DMS114 treated with DMSO at 0.1 percent for 48 hours (cell line): ENCODE measurements at regions not wholly inside any gene's neighbourhood (a gene's known extent, or its start where the extent isn't known, plus 50 kb on each side); places are given as distances from the start of the nearest gene placed in this dataset.
"Not testable (repeated sequence)": the region's sequence is repeated elsewhere in the genome, so short reads cannot be mapped to it uniquely, and the experiment has no call there.

Source experiments
- DNase-seq: peaks from one replicate; lab custom pipeline; 2025; ENCODE audit not compliant: unreplicated experiment; lab: John Stamatoyannopoulos, UW

DNA sequence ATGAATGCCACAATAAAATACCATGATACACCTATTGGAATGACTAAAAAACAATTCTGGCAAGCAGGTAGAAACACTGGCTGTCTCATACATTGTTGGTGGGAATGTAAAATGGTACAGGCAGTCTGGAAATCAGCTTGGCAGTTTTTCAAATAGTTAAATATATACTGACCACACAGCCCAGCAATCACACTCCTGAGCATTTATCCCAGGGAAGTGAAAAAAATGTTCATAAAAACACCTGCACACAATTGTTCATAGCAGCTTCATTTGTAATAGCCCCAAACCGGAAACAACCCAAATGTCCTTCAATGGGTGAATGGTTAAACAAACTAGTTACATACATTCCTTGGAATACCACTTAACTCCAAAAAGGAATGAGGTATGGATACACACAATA lies 137.2 kb downstream of the TFCP2L1 start:
- DNase-seq, result no peak

DNA sequence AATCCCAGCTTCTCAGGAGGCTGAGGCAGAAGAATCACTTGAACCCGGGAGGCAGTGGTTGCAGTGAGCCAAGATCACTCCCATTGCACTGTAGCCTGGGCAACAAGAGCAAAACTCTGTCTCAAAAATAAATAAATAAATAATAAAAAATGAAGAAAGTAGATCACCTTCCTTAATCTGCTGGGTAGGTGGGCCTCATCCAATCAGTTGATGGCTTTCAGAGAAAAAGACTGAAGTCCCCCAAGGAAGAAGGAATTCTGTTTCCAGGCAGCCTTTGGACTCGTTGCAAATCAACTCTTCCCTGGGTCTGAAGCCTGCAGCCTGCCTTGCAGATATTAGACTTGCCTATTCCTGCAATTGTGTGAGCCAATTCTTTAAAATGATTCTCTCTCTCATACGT lies 136.5 kb downstream of the TFCP2L1 start:
- no peak for DNase-seq

DNA sequence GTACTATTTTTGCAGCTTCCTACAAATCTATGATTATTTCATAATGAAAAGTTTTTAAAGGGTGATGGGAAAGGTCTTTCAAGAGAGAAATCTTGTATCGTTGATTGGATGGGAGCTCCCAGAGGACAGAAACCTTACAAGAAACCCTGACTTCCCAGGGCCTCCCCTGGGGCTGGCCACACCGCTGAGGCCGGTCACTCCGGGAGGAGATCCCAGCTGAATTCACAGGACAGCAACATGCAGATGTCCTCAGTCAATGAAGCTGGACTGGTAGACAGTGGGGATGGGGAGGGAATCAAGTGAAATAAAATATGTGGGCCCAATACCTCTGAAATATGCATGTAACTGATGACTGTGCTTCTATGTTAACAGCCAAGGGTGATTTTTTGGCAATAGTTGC lies 135.6 kb downstream of the TFCP2L1 start:
- DNase-seq, result no peak

DNA sequence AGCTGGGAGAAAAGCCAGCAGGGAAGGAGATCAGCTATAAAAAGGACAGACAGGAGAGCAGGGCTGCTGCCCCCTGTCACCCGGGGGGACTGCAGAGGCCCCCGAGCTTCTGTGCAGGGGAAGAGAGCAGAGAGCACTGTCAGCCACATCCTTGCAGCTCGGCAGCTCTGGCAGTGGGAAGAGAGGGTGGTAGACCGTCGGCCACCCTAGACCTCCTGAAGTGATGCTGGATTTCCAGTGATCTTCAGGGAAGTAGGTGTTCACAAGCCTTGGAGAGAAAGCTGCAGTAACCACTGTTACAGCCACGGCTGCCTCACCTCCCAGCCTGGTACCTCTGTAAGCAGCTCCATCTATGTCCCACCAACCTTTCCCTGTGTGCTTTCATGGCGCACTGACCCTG lies 134.9 kb downstream of the TFCP2L1 start:
- DNase-seq, result no peak

DNA sequence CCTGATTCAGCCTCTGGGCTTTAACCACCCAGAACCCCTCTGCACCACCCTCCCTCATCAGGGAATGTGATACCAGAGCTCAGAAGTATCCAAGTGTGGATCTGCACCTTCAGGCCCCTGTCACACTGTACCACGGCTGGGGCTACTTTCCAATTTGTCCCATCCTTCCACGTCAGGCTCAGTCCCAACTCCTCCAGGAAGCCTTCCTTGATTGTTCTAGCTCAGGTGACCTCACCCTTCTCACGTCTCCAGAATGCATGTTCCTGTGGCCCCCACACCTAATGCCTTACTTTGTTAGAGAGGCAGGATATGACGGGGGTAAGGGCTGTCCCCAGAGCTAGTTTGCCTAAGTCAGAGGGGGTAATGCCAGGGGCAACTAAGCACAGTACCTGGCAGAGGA lies 134.3 kb downstream of the TFCP2L1 start:
- DNase-seq, result no peak

DNA sequence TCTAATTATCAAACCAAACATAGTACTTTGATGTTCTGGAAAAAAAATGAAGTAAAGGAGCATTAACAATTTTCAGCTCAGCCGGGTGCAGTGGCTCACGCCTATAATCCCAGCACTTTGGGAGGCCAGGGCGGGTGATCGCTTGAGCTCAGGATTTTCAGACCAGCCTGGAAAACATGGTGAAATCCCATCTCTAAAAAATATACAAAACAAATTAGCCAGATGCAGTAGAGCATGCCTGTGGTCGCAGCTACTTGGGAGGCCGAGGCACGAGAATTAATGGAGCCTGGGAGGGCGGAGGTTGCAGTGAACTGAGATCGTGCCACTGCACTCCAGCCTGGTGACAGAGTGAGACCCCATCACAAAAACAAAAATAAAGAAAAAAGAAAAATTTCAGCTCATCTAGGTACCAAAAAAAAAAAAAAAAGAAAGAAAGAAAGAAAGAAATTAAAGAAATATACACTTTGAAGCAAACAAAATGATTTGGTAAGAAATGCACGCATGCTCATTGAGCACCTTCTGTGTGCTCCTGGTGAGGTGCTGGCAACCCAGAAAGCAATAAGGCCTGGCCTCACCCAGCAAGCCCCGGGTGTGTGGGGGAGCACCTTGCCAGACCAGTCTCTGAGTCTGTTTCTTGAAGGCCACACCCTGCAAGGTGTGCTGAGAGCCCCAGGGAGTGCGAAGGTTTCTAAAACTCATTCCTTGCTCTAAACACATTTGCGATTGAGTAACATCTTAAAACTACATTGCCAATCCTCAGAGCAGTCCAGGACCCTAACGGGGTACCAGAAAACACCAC lies 133.5 kb downstream of the TFCP2L1 start:
- no peak for DNase-seq

DNA sequence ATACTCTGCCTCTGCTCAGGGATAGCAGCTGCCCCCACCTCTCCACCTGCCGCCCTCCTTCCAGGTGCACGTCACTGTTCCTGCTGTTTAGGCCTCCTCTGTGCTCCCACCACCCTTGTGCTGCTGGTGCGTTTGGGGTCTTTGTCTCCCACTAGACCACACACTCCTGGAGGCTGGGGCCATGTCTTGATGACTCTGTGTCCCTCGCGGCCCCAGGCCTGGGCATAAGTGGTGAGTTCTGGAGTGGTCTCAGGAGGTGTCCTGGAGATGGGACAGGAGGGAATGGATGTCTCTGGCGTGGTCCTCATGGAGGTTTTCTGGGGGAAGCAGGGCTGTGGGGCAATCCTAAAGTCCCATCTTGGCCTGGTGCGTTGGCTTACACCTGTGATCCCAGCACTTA lies 132.1 kb downstream of the TFCP2L1 start:
- no peak for DNase-seq

DNA sequence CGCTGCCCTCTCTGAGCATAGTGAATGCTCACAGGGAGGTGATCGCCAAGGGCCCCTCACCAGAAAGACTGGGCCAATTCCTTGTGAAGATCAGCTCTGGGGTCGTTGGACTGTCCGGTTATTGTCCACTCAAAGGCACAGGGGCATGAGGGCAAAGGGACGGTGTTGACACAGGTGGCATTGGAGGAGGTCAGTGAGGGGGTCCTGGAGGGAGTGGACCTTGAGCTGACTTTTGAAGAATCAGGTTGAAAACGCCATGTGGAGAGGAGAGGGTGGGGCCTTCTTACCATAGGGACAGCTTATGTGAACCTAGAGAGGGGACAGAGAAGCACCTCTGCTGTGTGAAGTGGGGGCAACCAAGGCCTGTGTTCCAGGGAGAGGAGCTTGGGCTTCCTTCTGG lies 131.5 kb downstream of the TFCP2L1 start:
- DNase-seq, result no peak

DNA sequence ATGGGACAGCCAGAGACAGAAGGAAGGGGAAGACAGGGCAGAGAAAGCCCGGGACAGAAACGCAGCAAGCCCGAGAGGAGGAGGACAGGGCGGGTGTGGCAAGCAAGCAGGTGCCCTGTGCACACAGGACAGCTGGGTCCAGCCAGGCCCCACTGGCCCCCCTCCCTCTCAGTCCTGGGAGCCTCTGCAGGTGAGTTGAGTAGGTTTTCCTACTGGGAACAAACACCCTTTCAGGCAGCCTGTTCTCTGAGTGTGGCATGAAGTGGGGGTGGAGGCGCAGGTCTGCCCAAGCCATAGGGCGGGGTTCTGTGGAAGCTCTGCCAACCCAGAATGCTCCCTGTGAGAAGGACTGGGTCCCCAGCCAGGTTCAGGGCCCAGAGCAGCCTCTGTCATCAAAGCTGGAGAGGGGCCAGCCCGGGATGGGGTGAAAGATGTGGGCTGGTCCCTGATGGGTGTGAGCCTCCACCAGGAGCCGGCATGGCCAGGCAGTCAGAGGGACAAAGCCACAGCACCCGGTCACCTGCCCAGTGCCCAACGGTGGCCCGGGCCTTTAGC lies 129.4 kb downstream of the TFCP2L1 start:
- DNase-seq, result no peak

DNA sequence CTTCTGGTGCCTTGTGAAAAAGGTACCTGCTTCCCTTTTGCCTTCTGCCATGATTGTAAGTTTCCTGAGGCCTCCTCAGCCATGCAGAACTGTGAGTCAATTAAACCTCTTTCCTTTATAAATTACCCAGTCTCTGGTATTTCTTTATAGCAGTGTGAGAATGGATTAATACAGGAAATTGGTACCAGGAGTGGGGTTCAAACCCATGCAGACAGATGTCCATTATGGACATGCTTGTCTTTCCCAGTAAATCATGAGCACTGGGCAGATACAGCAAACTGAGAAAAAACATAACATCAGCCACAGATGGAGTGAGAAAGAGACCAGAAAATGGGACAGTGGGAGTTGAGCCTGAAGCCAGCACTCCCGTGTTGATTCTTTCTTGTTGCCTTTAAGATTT lies 127.5 kb downstream of the TFCP2L1 start:
- not testable (repeated sequence) for DNase-seq

DNA sequence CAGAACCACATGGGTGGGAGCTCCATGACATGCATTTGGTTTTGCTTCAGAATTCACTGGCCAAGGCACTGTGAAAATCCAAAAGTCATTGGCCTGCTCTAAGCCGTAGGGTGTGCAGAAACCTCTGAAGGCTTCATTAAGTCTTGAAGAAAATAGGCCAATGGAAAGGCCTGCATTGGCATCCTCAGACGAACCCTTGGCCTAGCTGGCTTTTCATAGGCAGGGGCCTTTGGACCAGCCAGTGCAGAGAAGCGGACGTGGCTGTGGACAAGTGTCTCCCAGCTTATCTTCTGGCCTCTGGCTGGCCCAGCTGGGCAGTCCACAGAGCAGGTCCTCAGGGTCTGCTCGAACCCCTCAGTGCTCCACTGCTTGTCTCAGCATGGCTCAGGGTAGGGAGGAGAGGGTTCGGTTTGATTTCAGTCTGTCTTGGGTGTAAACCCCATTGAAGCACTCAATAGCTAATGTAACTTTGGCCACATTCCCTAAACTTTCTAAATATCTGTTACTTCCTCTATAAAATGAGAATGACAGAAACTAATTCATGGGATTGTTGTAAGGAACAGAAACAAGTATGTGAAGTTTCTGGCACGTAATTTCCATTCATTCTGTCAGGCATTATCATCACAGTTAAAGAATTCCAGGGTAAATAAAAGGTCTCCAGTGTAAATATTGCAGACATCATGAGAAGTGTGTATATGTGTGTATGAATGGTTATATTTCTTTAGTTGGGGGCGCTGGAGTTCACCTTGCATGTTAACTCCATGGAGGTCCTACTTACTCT lies 125.5 kb downstream of the TFCP2L1 start:
- no peak for DNase-seq

DNA sequence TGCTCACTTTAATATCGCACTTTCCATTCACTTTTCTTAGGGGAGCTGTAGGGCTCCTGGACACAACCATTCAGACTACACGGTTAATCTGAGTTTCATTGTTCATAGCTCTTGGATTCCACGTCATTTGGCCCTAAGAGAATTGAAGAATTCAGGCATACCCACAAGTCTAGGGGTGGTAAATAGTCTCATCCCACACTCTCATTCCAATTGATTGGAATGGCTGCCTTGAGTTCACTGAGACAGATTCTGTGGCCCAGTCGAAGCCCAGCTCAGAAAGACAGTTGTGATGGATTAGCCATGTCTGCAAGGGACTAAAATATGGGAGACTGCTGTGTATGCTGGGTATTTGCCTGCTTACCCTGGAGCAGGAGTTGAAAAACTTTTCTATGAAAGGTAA lies 124.6 kb downstream of the TFCP2L1 start:
- DNase-seq, result no peak

DNA sequence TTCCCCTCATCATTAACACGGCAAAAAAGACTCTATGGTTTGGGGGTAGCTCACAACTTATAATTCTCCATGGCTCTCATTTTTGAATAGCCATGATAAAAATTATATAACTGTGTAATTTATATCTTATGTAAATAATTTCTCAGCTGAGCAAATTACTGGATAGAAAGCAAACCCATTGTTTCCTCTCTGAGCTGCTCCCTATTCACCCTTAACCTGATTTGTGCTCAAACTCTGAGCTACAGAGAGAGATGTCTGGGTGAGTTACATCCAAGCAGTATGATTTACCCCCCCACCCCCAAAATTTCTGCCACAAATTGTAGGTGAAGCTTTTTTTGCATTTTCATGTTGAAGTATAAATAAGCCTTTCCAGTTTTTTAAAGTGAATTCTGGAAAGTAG lies 123.7 kb downstream of the TFCP2L1 start:
- no peak for DNase-seq

DNA sequence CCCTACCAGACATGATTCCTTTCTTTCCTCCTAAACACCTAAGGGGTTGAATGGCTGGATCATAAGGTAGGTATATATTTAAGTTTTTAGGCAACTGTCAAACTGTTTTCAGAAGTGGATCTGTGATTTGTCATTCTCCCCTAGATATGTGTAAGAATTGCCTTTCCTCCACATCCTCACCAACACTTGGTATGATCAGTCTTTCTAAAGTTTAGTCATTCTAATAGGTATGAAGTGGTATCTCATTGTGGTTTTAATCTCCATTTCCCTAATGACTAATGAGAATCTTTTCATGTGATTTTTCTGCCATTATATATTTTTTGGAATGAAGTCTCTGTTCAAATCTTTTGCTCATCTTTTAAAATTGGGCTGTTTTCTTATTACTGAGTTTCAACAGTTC lies 122.1 kb downstream of the TFCP2L1 start:
- no peak for DNase-seq

DNA sequence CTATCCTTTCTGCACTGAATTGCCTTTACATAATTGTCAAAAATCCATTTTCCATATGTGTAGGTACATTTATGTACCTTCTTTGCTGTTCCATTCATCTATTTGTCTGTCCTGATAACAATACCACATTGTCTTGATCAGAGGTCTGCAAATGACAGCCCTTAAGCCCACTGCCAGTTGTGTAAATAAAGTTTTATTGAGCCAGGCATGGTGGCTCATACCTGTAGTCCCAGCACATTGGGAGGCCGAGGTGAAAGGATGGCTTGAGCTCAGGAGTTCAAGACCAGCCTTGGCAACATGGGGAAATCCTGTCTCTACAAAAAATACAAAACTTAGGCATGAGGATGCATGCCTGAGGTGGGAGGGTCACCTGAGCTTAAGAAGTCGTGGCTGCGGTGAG lies 121.0 kb downstream of the TFCP2L1 start:
- no peak for DNase-seq

DNA sequence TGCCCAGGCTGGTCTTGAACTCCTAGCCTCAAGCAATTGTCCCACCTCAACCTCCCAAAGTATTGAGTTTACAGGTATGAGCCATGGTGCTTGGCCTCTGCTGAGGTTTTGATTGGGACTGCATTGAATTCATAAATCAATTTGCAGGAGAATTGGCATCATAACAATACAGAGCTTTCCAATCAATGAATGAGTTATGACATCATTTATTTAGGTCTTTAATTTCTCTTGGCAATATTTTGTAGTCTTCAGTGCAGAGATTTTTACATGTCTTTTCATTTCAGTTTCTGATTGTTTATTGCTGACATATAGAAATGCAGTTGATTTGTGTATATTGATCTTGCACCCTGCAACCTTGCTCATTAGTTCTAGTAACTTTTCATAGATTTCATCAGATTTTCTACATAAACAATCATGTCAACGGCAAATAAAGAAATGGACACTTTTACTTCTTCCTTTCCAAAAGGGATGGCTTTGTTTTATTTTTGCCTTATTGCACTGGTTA lies 119.9 kb downstream of the TFCP2L1 start:
- no peak for DNase-seq
